ENCODE measurements at regions not wholly inside any gene's neighbourhood (a gene's known extent, or its start where the extent isn't known, plus 50 kb on each side); places are given as distances from the start of the nearest gene placed in this dataset.

DNA sequence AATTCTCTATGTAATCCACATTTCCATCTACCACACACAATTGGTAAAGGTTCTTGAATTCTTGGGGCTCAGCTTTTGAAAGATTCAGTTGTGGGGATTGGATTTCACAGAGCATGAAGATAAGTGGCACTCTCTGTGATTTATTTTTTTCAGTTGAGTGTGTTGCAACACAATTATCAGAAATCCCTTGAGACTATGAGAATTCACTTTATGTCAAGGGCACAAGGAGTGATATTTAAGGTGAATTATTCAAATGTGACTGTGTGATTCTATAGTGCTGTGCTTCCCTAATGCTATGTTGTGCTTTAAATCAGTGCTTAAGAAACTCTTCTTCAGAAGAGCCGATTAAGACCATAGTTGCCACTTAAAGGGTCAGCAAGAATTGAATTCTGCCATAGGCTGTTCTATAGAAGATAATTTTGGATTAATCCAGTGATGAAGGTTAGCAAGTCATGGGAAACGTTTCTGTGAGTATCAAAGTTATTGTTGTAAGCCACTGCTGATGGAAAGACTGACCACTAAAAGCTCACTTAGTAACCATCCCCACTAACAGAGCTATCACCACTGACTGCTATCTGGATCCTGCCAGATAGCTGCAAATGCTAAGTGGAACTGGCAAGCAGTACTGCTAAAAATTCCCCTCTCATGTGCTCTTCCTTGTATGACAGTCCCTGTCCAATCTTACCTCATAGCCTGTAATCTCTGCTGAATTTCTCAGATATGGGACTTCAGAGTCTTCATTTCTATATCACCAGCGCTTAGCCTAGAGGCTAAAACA, 134.0 kb upstream of the SEMA3D start:
- no peaks in the 10 kb centered on the region for H3K27me3 ChIP-seq
- intact Hi-C loops (cut with DNase I), result no loop called here
- no peaks in the 10 kb centered on the region for H3K36me3 ChIP-seq
- no peaks in the 10 kb centered on the region for H3K4me1 ChIP-seq
- no peaks in the 10 kb centered on the region for H3K9me3 ChIP-seq
- no peak for ATAC-seq
- H3K27ac ChIP-seq, result no peak overlapping the region
- DNase-seq, result no peak
- H3K4me3 ChIP-seq, result no peak overlapping the region
- TF ChIP-seq, protein P1, sequence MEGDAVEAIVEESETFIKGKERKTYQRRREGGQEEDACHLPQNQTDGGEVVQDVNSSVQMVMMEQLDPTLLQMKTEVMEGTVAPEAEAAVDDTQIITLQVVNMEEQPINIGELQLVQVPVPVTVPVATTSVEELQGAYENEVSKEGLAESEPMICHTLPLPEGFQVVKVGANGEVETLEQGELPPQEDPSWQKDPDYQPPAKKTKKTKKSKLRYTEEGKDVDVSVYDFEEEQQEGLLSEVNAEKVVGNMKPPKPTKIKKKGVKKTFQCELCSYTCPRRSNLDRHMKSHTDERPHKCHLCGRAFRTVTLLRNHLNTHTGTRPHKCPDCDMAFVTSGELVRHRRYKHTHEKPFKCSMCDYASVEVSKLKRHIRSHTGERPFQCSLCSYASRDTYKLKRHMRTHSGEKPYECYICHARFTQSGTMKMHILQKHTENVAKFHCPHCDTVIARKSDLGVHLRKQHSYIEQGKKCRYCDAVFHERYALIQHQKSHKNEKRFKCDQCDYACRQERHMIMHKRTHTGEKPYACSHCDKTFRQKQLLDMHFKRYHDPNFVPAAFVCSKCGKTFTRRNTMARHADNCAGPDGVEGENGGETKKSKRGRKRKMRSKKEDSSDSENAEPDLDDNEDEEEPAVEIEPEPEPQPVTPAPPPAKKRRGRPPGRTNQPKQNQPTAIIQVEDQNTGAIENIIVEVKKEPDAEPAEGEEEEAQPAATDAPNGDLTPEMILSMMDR (IDR thresholded peaks at IDR 0.05), result no peak

DNA sequence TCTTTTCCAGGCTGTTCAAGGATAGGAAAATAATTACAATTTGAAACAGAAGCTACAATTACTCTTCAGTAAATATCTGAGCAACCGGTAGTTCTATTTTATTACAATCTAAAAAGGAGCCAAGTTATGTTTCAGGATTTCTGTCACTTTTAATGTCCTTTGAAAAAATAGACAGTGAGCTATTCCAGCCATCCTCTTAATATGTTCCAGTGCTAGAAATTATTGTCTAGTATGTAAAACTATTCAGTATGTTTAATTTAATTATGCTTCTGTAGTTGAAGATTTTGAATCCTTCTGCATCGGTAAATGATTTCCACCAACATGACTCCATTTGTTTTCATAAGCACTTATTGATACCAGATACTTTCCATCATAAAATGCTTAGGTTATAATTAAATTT, 129.6 kb upstream of the SEMA3D start:
- no peak overlapping the region for H3K27ac ChIP-seq
- no peaks in the 10 kb centered on the region for H3K36me3 ChIP-seq
- ATAC-seq (no peak), DNase-seq (no peak)
- H3K9me3 ChIP-seq, result no peaks in the 10 kb centered on the region
- no peaks in the 10 kb centered on the region for H3K27me3 ChIP-seq
- H3K4me3 ChIP-seq, result no peak overlapping the region
- TF ChIP-seq, protein P1 (IDR thresholded peaks at IDR 0.05), result no peak
- intact Hi-C loops (cut with DNase I), result no loop called here
- H3K4me1 ChIP-seq, result no peaks in the 10 kb centered on the region

DNA sequence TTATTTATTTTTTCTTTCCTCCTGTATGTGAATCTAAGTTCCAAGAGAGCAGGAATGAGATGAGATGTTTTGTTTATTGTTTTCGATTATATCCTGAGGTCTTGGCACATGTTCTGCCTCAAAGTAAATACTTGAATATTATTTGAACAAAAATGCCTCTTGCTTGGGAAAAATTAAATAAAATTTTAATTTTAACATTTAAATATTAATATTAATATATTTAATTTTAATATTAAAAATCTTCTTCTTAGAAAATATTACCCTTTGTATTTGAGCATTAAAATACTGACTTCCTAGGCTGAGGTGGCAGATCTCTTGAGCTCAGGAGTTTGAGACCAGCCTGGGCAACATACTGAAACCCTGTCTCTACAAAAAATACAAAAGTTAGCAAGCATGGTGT, 123.4 kb upstream of the SEMA3D start:
- H3K4me3 ChIP-seq, result no peak overlapping the region
- ATAC-seq, result no peak

DNA sequence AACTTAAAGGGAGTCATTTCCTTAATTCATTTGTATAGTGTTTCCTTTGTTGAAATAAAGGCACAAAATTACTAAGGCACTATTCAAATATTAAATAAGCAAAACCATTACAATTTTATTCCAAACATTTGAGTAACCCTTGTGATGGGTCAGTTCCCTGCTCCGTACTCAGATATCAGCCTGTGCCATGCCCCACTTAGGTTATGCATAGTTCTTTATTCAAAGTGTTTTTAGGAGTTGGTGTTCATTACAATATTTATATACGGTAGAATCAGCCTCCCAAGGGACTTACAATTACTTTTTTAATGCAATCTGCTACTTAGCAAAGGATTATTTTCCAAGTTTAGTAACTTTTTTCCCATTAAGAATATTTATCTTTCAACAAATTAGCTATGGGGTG, 119.3 kb upstream of the SEMA3D start:
- no peaks in the 10 kb centered on the region for H3K4me1 ChIP-seq
- no peak for ATAC-seq
- H3K36me3 ChIP-seq, result no peaks in the 10 kb centered on the region
- H3K27me3 ChIP-seq, result no peaks in the 10 kb centered on the region
- intact Hi-C loops (cut with DNase I), result no loop called here
- no peak for DNase-seq
- H3K27ac ChIP-seq, result no peak overlapping the region
- TF ChIP-seq, protein P1 (IDR thresholded peaks at IDR 0.05), result no peak
- H3K9me3 ChIP-seq, result no peaks in the 10 kb centered on the region
- no peak overlapping the region for H3K4me3 ChIP-seq

More for the DNA sequence above, 123.4 kb upstream of the SEMA3D start:
- Histone ChIP-seq H3K27me3 (no peaks in the 10 kb centered on the region), H3K4me1 (no peaks in the 10 kb centered on the region), H3K36me3 (no peaks in the 10 kb centered on the region), H3K9me3 (no peaks in the 10 kb centered on the region), H3K27ac (no peak overlapping the region)
- intact Hi-C loops (cut with DNase I), result no loop called here
- DNase-seq, result no peak
- TF ChIP-seq, protein P1 (IDR thresholded peaks at IDR 0.05), result no peak

DNA sequence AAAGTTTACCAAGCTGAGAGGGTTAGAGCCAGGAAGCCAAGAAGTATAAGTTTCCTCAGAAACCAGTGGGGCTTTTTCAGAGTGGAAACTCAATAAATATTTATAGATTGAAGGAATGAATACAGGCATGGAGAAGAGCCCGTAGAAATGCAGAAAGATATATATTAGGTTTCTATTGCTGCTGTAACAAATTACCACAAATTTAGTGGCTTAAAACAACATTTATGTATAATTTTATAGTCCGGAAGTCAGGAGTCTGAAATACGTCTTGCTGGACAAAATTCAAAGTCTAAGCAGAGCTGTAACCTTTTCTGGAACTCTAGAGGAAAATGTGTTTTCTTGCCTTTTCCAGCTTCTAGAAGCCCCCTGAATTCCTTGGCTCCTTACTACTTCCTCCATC, 107.3 kb upstream of the SEMA3D start:
- Histone ChIP-seq H3K27me3 (no peaks in the 10 kb centered on the region), H3K4me1 (no peaks in the 10 kb centered on the region), H3K36me3 (no peaks in the 10 kb centered on the region), H3K4me3 (no peak overlapping the region), H3K27ac (no peak overlapping the region), H3K9me3 (no peaks in the 10 kb centered on the region)
- intact Hi-C loops (cut with DNase I), result no loop called here
- ATAC-seq (no peak), DNase-seq (no peak)
- TF ChIP-seq, protein P1 (IDR thresholded peaks at IDR 0.05), result no peak
